Osteocyte (in vitro differentiated cells): ENCODE measurements at regions not wholly inside any gene's neighbourhood (a gene's known extent, or its start where the extent isn't known, plus 50 kb on each side); places are given as distances from the start of the nearest gene placed in this dataset.

Source experiments
- DNase-seq: peaks from one replicate; pipeline ENCODE4 v3.0.0; 2021; ENCODE audit warnings: mixed read lengths; ENCODE audit not compliant: unreplicated experiment; ENCODE audit errors: extremely low spot score
- H3K27ac Mint-ChIP-seq: one replicate; pipeline ENCODE4 v1.8.0; 2021; ENCODE audit warnings: mild to moderate bottlenecking, mixed read lengths; ENCODE audit not compliant: unreplicated experiment
- H3K27me3 Mint-ChIP-seq: one replicate; pipeline ENCODE4 v1.8.0; 2021; ENCODE audit warnings: mixed read lengths; ENCODE audit not compliant: unreplicated experiment
- H3K36me3 Mint-ChIP-seq: one replicate; pipeline ENCODE4 v1.8.0; 2021; ENCODE audit warnings: mixed read lengths; ENCODE audit not compliant: unreplicated experiment
- H3K4me1 Mint-ChIP-seq: one replicate; pipeline ENCODE4 v1.8.0; 2021; ENCODE audit warnings: mixed read lengths; ENCODE audit not compliant: unreplicated experiment
- H3K4me3 Mint-ChIP-seq: one replicate; pipeline ENCODE4 v1.8.0; 2021; ENCODE audit warnings: mild to moderate bottlenecking, moderate library complexity, mixed read lengths; ENCODE audit not compliant: unreplicated experiment
- H3K9me3 Mint-ChIP-seq: one replicate; pipeline ENCODE4 v1.8.0; 2021; ENCODE audit warnings: mixed read lengths; ENCODE audit not compliant: unreplicated experiment
- CTCF ChIP-seq: fragments of 200-600 bp; sonication (generic); IDR thresholded peaks from 2 replicates; pipeline ENCODE4 v1.5.0; 2021; ENCODE audit warnings: antibody characterized with exemption, mild to moderate bottlenecking, moderate library complexity

DNA sequence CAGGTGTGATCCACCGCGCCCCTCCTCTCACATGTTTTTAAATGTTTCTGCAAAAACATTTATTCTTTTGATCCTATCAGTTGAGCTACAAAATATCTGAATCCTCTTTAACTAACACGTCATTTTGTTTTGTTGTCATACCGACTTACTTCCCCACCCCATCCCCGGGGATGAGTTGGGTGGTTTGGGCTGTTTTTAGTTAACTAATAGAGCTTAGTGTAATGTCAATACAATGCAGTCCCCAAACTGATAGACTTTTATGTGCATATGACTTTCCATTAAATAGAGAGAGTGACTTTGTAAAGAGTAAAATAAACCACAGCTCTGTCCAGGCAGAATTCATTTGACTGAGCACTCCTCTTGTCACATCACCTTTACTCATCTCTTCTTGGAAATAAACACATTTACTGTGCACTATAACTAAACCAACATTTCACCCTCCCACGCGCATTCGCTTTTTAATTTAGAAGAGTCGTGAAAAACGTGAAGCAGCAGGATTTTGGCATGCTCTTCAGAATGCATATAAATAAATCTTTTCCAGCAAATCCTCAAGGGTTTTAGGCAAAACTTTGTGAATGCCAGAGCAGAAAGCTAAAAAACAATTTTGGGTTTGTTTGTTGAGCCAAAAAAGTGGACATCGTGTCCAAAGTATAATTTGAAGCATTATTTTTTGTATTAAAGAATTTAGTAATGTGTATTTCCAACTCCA lies 187.4 kb upstream of the MGMT start:
- H3K36me3 Mint-ChIP-seq = no peaks in the 10 kb centered on the region
- H3K27ac Mint-ChIP-seq = no peak overlapping the region
- H3K4me3 Mint-ChIP-seq = no peak overlapping the region
- no peaks in the 10 kb centered on the region for H3K27me3 Mint-ChIP-seq
- H3K4me1 Mint-ChIP-seq = no peaks in the 10 kb centered on the region
- DNase-seq = no peak
- TF ChIP-seq CTCF = no peak
- peaks cover 59% of the 10 kb centered on the region for H3K9me3 Mint-ChIP-seq

GRCh38 chr10:129280155-129280502 lies 186.9 kb upstream of the MGMT start:
- DNase-seq = no peak
- Mint-ChIP-seq H3K4me1 (no peaks in the 10 kb centered on the region), H3K4me3 (no peak overlapping the region), H3K27ac (no peak overlapping the region), H3K36me3 (no peaks in the 10 kb centered on the region), H3K27me3 (no peaks in the 10 kb centered on the region), H3K9me3 (peaks cover 53% of the 10 kb centered on the region)
- TF ChIP-seq CTCF = no peak

DNA sequence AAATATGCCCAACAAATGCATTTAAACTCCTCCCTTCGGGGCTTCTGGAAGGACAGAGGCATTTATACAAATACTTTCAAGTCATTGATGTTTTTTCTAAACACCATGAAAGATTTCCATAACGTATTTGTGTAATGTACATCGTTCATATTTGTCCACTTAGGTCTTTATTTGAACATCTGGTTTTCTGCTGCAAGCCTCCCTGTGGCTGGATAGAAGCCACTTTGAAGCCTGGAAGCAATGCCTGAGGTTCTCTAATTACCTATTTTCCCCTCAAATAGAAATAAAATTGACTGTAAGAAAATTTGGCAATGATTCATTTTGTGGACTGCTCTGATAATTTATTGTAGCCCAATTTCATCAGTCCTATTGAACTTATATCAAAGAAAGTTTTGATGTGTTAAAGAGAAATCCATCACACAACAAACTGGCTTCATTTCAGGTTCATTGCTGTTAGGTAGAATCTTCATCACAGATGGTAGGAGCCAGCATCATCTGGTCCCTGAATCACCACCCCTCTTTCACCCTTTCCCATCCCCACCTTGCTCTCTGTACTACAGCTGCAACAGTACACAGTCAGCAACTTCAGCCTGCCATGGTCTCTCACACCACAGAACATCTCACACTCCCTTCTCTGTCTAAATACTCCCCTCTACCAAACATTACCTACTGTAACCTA lies 186.0 kb upstream of the MGMT start:
- Mint-ChIP-seq H3K36me3 (no peaks in the 10 kb centered on the region), H3K9me3 (peaks cover 52% of the 10 kb centered on the region), H3K27ac (no peak overlapping the region), H3K4me3 (no peak overlapping the region), H3K4me1 (no peaks in the 10 kb centered on the region), H3K27me3 (no peaks in the 10 kb centered on the region)
- TF ChIP-seq CTCF = no peak
- DNase-seq = no peak

- H3K4me1 Mint-ChIP-seq = no peaks in the 10 kb centered on the region
Observed at GRCh38 chr10:129285459-129285858, 181.6 kb upstream of the MGMT start.

More at GRCh38 chr10:129285459-129285858, 181.6 kb upstream of the MGMT start:
- H3K36me3 Mint-ChIP-seq = no peaks in the 10 kb centered on the region
- H3K9me3 Mint-ChIP-seq = peaks cover 29% of the 10 kb centered on the region
- no peak overlapping the region for H3K27ac Mint-ChIP-seq
- no peak for TF ChIP-seq CTCF
- no peak for DNase-seq
- no peaks in the 10 kb centered on the region for H3K27me3 Mint-ChIP-seq
- H3K4me3 Mint-ChIP-seq = no peak overlapping the region
